ENCODE measurements at regions not wholly inside any gene's neighbourhood (a gene's known extent, or its start where the extent isn't known, plus 50 kb on each side); places are given as distances from the start of the nearest gene placed in this dataset.

- Histone ChIP-seq H3K36me3 (ENCODE audit: control insufficient read depth, insufficient read depth, low read length) (no peaks in the 10 kb centered on the region), H3K4me3 (ENCODE audit: low read depth, low read length) (no peak overlapping the region), H3K27me3 (ENCODE audit: control insufficient read depth, insufficient read depth, low read length) (no peaks in the 10 kb centered on the region)
- no peak for TF ChIP-seq CTCF (IDR thresholded peaks at IDR 0.05; ENCODE audit: insufficient read depth, low read length, severe bottlenecking)
- FAIRE-seq (no peak), DNase-seq (ENCODE audit: low read depth) (peak; percentile 38)
Observed at GRCh38 chr3:87354398-87354797, 78.0 kb upstream of the POU1F1 start.

- Histone ChIP-seq H3K4me3 (ENCODE audit: low read depth, low read length) (no peak overlapping the region), H3K27me3 (ENCODE audit: control insufficient read depth, insufficient read depth, low read length) (no peaks in the 10 kb centered on the region), H3K36me3 (ENCODE audit: control insufficient read depth, insufficient read depth, low read length) (no peaks in the 10 kb centered on the region)
- DNase-seq (ENCODE audit: low read depth) (no peak), FAIRE-seq (no peak)
- no peak for TF ChIP-seq CTCF (IDR thresholded peaks at IDR 0.05; ENCODE audit: insufficient read depth, low read length, severe bottlenecking)
Observed at GRCh38 chr3:87351937-87352336, 75.6 kb upstream of the POU1F1 start.

GRCh38 chr3:87350367-87351199 lies 74.2 kb upstream of the POU1F1 start:
- Histone ChIP-seq H3K4me3 (ENCODE audit: low read depth, low read length) (no peak overlapping the region), H3K27me3 (ENCODE audit: control insufficient read depth, insufficient read depth, low read length) (no peaks in the 10 kb centered on the region), H3K36me3 (ENCODE audit: control insufficient read depth, insufficient read depth, low read length) (no peaks in the 10 kb centered on the region)
- peak; percentile 69 for TF ChIP-seq CTCF (IDR thresholded peaks at IDR 0.05; ENCODE audit: insufficient read depth, low read length, severe bottlenecking)
- FAIRE-seq = no peak
- peak; percentile 59 for DNase-seq (ENCODE audit: low read depth)

GRCh38 chr3:87349833-87350232 lies 73.4 kb upstream of the POU1F1 start:
- DNase-seq (ENCODE audit: low read depth) = no peak
- Histone ChIP-seq H3K4me3 (ENCODE audit: low read depth, low read length) (no peak overlapping the region), H3K36me3 (ENCODE audit: control insufficient read depth, insufficient read depth, low read length) (no peaks in the 10 kb centered on the region), H3K27me3 (ENCODE audit: control insufficient read depth, insufficient read depth, low read length) (no peaks in the 10 kb centered on the region)
- FAIRE-seq = no peak
- TF ChIP-seq CTCF (IDR thresholded peaks at IDR 0.05; ENCODE audit: insufficient read depth, low read length, severe bottlenecking) = no peak

- H3K36me3 ChIP-seq (ENCODE audit: control insufficient read depth, insufficient read depth, low read length) = no peaks in the 10 kb centered on the region
- H3K27me3 ChIP-seq (ENCODE audit: control insufficient read depth, insufficient read depth, low read length) = no peaks in the 10 kb centered on the region
- DNase-seq (ENCODE audit: low read depth) (peak; percentile 33), FAIRE-seq (no peak)
- TF ChIP-seq CTCF (IDR thresholded peaks at IDR 0.05; ENCODE audit: insufficient read depth, low read length, severe bottlenecking) = no peak
- no peak overlapping the region for H3K4me3 ChIP-seq (ENCODE audit: low read depth, low read length)
Observed at GRCh38 chr3:87336761-87337160, 60.4 kb upstream of the POU1F1 start.

GRCh38 chr3:87335931-87336330 lies 59.5 kb upstream of the POU1F1 start:
- FAIRE-seq (no peak), DNase-seq (ENCODE audit: low read depth) (peak; percentile 26)
- no peak for TF ChIP-seq CTCF (IDR thresholded peaks at IDR 0.05; ENCODE audit: insufficient read depth, low read length, severe bottlenecking)
- H3K4me3 ChIP-seq (ENCODE audit: low read depth, low read length) = no peak overlapping the region
- no peaks in the 10 kb centered on the region for H3K36me3 ChIP-seq (ENCODE audit: control insufficient read depth, insufficient read depth, low read length)
- H3K27me3 ChIP-seq (ENCODE audit: control insufficient read depth, insufficient read depth, low read length) = no peaks in the 10 kb centered on the region

Data from bronchial epithelial cell (primary cell).